Epithelial cell of proximal tubule (primary cell): ENCODE measurements at regions not wholly inside any gene's neighbourhood (a gene's known extent, or its start where the extent isn't known, plus 50 kb on each side); places are given as distances from the start of the nearest gene placed in this dataset.

ENCODE experiments used
- DNase-seq: peaks from one replicate; pipeline ENCODE4 v3.0.0-alpha.2; 2011; ENCODE audit warnings: low read depth
- H3K4me3 ChIP-seq: 2 replicates; pipeline ENCODE4 v1.5.1; 2011; ENCODE audit warnings: low read depth, mild to moderate bottlenecking, low read length
- TF ChIP-seq, protein P1 (sequence below): conservative IDR thresholded peaks from 2 replicates; pipeline ENCODE4 v1.5.1; 2012; ENCODE audit warnings: low read depth, mild to moderate bottlenecking, low read length

DNA sequence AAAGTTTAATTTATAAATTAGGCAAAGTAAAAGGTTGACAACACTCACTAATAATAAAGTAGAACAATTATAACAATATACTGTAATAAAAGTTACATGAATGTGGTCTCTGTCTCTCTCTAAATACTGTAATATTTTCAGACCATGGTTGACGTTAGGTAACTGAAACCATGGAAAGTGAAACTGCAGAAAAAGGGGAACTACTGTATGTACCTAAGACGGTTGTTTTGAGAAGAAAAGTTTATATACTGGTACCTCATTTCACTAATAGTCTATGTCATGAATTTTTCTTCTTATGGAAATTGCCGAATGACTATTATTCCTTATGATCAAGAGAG, 166.7 kb upstream of the ZNF521 start:
- TF ChIP-seq, protein P1, sequence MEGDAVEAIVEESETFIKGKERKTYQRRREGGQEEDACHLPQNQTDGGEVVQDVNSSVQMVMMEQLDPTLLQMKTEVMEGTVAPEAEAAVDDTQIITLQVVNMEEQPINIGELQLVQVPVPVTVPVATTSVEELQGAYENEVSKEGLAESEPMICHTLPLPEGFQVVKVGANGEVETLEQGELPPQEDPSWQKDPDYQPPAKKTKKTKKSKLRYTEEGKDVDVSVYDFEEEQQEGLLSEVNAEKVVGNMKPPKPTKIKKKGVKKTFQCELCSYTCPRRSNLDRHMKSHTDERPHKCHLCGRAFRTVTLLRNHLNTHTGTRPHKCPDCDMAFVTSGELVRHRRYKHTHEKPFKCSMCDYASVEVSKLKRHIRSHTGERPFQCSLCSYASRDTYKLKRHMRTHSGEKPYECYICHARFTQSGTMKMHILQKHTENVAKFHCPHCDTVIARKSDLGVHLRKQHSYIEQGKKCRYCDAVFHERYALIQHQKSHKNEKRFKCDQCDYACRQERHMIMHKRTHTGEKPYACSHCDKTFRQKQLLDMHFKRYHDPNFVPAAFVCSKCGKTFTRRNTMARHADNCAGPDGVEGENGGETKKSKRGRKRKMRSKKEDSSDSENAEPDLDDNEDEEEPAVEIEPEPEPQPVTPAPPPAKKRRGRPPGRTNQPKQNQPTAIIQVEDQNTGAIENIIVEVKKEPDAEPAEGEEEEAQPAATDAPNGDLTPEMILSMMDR: no peak
- DNase-seq: no peak
- no peak overlapping the region for H3K4me3 ChIP-seq

DNA sequence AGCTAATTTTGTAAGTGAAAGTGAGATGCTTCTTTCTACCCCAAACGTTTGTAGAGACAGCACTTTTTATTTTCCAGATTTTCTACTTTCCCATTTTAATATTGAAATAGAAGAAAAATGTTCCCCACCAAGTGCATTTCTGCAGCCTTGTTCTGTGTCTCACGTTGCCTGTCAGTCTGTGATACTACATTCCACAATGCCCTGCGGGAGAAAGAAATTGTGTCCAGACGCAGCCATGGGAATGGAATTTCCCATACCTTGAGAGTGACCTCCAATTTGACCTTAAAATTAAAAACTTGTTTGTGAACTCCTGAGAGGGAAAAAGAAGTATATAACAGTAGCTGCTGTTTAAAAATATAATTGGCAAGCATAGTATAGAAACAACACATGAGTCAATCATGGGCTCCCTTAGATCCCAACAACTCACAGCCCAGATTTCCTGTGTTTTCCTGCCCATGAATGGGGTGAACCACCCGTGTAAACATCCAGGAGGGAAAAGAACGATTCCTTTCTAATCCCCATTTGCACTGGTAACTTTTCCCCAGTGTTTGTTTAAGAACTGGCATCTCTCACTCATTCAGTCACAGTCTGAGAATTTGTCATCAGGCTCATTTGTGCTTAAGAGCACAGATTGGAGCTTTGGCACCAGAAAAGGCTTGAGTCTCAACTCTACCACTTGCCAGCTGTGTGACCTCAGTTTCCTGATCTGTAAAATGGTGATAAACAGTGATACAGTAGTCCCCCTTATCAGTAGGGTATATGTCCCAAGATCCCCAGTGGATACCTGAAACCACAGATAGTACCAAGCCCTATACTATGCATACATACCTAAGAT, 166.1 kb upstream of the ZNF521 start:
- no peak for DNase-seq

DNA sequence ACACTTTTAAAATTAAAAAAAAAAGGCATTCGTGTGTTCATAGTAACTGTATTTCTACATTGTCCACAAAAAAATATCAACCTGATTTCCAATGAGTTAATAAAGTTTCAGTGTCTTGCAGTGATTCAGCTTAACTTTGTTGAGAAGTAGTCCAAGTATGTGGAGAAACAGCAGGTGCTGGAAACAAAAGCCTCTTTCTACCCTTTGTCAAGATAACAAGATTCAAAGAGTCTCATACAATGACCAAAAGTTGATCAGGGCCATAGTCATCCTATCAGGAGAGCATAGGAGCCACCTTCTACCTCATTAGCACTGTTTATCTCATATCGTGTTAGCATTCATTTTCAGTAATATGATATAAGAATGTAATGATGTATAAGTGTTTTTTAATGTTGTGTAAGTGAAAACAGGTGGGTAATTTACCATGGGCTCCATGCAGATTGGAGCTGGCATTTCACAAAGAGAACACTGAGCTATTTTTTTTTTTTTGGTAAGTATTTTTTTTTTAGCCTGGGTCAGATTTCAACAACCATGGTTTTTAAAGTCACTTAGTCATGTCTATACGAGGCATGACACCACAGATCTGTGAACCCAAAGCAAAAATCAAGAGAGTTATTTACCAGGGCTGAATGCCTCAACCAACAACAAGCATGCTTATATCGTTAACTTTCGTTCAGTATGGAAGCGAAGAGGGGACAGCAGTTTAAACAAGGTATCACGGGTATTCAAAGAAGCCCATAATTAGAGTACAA, 165.0 kb upstream of the ZNF521 start:
- TF ChIP-seq, protein P1: no peak
- DNase-seq: no peak

More for the DNA sequence above, 166.1 kb upstream of the ZNF521 start:
- no peak overlapping the region for H3K4me3 ChIP-seq
- TF ChIP-seq, protein P1: no peak

DNA sequence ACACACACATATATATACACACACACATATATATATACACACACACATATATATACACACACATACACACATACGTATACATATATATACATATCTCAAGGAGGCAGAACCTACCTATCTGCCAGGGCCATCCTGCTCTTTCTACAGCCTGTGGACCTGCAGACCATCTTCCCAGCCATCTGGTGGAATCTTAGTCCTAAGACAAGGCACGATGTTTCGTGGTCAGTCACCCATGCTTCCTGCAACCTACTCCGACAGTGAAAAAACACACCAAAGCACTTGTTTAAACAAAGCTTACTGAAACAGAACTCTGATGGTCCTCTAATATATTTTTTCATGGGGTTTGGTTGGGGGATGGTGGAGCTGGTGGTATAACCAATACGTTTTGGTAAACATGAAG, 164.2 kb upstream of the ZNF521 start:
- H3K4me3 ChIP-seq: no peak overlapping the region
- DNase-seq: no peak
- TF ChIP-seq, protein P1: no peak

More for the DNA sequence above, 165.0 kb upstream of the ZNF521 start:
- no peak overlapping the region for H3K4me3 ChIP-seq

DNA sequence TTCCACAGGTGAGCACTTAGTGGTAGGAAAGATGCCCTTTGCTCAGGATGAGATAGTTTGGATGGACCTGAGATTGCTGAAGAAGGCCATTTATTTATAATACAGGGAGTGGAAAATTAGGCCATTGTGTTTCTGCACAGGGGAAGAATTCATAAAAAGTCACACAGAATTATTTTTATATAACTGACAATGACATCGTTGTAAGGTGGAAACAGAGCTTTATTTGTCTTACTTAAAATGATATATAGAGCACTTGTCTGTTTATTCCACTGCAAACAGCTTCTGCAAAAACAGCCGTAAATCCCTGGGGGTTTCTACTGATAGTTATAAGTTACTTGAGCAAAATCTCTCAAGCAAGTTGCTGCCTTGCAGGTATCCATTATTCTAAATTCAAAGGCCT, 158.1 kb upstream of the ZNF521 start:
- TF ChIP-seq, protein P1: no peak
- no peak for DNase-seq
- H3K4me3 ChIP-seq: no peak overlapping the region

DNA sequence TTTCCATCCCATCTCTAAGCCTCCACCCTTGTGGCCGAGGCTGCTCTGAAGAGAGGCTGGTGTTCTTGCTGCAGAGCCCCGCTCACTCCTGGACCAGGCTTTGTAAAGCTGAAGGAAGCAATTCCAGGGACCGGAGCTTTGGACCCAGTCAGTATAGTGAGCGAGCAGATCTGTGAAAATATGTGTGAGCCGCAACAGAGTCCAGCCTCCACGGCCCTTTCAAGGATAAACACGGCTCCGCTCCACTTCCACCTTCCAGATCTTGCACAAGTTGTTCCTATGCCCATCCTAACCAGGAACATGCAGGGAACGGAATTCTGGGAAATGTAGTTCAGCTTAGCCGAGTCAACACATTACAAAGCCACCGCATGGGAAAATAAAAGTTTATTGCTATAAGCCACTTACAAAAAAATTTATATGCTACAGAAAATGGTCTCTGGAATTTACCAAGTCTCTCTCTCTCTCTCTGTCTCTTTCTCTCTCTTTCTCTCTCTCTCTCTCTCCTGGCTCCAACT, 151.7 kb upstream of the ZNF521 start:
- peak; percentile 23 for DNase-seq
- peak overlapping the region; percentile 50 for H3K4me3 ChIP-seq
- TF ChIP-seq, protein P1: no peak
